Peyer's patch (tissue), 4 donors: ENCODE measurements at regions not wholly inside any gene's neighbourhood (a gene's known extent, or its start where the extent isn't known, plus 50 kb on each side); places are given as distances from the start of the nearest gene placed in this dataset.

Experiments
- DNase-seq, 3 donors: peaks; one replicate each; pipeline ENCODE4 v3.0.0-alpha.2; 2017 to 2019
- H3K27ac ChIP-seq, 4 donors: fragments of 200-600 bp; sonication (generic); one replicate each; pipeline ENCODE4 v1.5.1; 2016 to 2019
- H3K27me3 ChIP-seq, 2 donors: fragments of 200-600 bp; sonication (generic); one replicate each; pipeline ENCODE4 v1.5.1; 2019
- H3K36me3 ChIP-seq, 3 donors: fragments of 200-600 bp; sonication (generic); one replicate each; pipeline ENCODE4 v1.5.1; 2016 to 2019
- H3K4me1 ChIP-seq, 4 donors: fragments of 200-600 bp; sonication (generic); one replicate each; pipeline ENCODE4 v1.5.1; 2016 to 2019
- H3K4me3 ChIP-seq, 4 donors: fragments of 200-600 bp; sonication (generic); 1 replicate in 3 of 4; 2 replicates in 1 of 4; pipeline ENCODE4 v1.5.1; 2016 to 2019; ENCODE audit warnings: mild to moderate bottlenecking in 1 of 4
- H3K9me3 ChIP-seq, 4 donors: fragments of 200-600 bp; sonication (generic); one replicate each; pipeline ENCODE4 v1.5.1; 2016 to 2019; ENCODE audit warnings: mild to moderate bottlenecking in 1 of 4
- POLR2A ChIP-seq, 2 donors: fragments of 450-650 bp; IDR thresholded peaks; one replicate each; pipeline ENCODE4 v1.5.1; 2017; ENCODE audit warnings: antibody characterized with exemption in 2 of 2, mild to moderate bottlenecking in 2 of 2, moderate library complexity in 2 of 2
- TF ChIP-seq, protein P1 (sequence below), 6 experiments: fragments of 450-650 bp in 4 of 6; fragments of 200-600 bp in 2 of 6; sonication (generic) in 1 of 6; IDR thresholded peaks; one replicate each; pipeline ENCODE4 v1.5.1; 2017 to 2019; ENCODE audit warnings: antibody characterized with exemption in 6 of 6, mild to moderate bottlenecking in 3 of 6, moderate library complexity in 1 of 6

DNA sequence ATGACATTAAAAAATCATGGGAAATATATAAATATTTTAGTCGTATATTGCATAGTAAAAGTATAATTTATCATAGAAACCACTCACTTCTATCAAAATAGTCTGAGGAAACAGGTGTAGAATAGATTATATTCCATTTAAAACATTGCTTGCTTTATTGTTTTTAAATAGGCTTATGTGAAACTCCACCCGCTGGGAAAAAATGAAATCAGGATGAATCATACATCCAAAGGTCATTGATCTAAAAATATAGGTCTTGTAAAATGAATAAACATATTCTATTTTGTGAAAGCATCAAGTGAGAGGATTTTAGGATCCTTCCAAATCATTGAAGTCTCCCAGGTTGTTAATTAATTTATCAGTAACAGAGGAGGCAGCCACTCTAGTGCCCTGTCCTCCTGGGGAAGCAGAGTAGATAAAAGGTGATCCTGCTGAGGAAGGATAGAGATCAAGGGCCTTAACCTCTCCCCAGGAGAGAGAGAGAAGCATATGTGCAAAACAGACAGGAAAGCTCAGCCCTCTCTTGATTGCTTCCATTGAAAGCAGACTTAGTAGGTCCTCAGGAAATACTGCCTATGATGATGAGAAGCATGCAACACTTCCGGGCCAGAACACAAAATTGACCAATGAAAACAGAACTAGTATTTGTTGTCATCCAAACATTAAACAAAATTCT is 96.8 kb upstream of the MAP9 start:
- Histone ChIP-seq H3K27me3 (no peaks in the 10 kb centered on the region), H3K4me1 (no peaks in the 10 kb centered on the region), H3K36me3 (no peaks in the 10 kb centered on the region), H3K9me3 (no peaks in the 10 kb centered on the region), H3K4me3 (no peak overlapping the region), H3K27ac (no peak overlapping the region)
- DNase-seq: no peak
- TF ChIP-seq POLR2A (IDR thresholded peaks at IDR 0.05): no peak
- TF ChIP-seq, protein P1, sequence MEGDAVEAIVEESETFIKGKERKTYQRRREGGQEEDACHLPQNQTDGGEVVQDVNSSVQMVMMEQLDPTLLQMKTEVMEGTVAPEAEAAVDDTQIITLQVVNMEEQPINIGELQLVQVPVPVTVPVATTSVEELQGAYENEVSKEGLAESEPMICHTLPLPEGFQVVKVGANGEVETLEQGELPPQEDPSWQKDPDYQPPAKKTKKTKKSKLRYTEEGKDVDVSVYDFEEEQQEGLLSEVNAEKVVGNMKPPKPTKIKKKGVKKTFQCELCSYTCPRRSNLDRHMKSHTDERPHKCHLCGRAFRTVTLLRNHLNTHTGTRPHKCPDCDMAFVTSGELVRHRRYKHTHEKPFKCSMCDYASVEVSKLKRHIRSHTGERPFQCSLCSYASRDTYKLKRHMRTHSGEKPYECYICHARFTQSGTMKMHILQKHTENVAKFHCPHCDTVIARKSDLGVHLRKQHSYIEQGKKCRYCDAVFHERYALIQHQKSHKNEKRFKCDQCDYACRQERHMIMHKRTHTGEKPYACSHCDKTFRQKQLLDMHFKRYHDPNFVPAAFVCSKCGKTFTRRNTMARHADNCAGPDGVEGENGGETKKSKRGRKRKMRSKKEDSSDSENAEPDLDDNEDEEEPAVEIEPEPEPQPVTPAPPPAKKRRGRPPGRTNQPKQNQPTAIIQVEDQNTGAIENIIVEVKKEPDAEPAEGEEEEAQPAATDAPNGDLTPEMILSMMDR (IDR thresholded peaks at IDR 0.05): no peak

DNA sequence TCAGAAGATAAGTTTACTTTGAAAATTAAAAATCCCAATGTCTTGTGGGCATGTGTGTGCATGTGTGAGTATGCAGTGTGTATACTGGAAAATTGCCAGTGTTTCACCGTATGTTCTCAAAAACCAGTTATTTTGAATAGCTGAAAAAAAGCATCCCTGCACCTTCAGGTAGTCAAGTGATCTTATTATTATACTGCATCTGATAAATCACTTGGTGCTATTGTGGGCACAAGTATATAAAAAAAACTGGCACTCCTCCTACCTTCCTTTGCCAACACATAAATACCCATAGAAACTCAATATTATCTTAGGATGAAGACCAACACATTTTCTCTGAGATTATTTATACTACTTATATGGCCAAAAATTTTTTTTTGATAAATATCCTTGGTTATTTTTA is 91.5 kb upstream of the MAP9 start:
- no peak overlapping the region for H3K4me3 ChIP-seq
- TF ChIP-seq, protein P1 (IDR thresholded peaks at IDR 0.05): no peak
- TF ChIP-seq POLR2A (IDR thresholded peaks at IDR 0.05): no peak
- no peaks in the 10 kb centered on the region for H3K36me3 ChIP-seq
- no peaks in the 10 kb centered on the region for H3K9me3 ChIP-seq
- no peaks in the 10 kb centered on the region for H3K4me1 ChIP-seq
- no peak for DNase-seq
- no peaks in the 10 kb centered on the region for H3K27me3 ChIP-seq
- no peak overlapping the region for H3K27ac ChIP-seq

DNA sequence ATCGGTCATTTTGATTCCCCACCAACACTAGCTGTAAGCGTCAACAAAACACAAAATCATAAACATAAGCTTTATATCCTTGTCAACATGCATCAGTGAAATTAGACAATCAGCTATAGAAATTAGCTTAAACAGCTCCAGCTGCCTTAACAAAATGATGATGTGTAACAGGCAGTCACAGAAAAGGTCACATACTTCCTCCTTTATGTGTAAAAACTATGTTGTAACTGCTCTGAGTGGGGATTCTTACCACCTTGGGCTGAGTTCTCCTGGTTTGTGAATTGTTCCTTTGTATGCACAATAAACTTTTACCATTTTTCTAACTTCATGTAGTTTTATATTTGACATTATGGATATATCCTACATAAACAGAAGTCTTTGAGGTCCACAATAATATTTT is 73.9 kb upstream of the MAP9 start:
- no peak for DNase-seq
- no peaks in the 10 kb centered on the region for H3K36me3 ChIP-seq
- H3K4me1 ChIP-seq: no peaks in the 10 kb centered on the region
- H3K27me3 ChIP-seq: no peaks in the 10 kb centered on the region
- no peaks in the 10 kb centered on the region for H3K9me3 ChIP-seq
- H3K27ac ChIP-seq: no peak overlapping the region
- no peak for TF ChIP-seq POLR2A (IDR thresholded peaks at IDR 0.05)
- TF ChIP-seq, protein P1 (IDR thresholded peaks at IDR 0.05): no peak
- no peak overlapping the region for H3K4me3 ChIP-seq

DNA sequence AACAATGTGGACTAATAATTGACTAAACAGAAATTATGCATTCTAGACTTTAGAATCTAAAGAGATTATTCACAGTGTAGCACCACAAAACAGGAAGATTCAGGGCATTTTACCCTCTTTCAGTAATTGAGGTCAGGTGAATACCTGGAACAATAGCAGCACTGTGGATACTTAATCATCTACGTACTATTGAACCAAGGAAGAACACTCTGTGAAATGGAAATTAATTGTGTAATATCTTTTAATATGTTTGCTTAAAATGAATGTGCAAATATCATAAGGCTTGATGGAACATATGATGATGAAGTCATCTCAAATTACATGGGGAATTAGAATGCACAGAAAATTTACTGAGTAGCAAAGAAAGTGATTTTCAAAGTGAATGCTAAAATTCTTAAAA is 68.5 kb upstream of the MAP9 start:
- Histone ChIP-seq H3K27ac (no peak overlapping the region), H3K27me3 (no peaks in the 10 kb centered on the region), H3K36me3 (no peaks in the 10 kb centered on the region), H3K4me3 (no peak overlapping the region), H3K4me1 (no peaks in the 10 kb centered on the region), H3K9me3 (no peaks in the 10 kb centered on the region)
- DNase-seq: no peak
- TF ChIP-seq POLR2A (IDR thresholded peaks at IDR 0.05): no peak
- TF ChIP-seq, protein P1 (IDR thresholded peaks at IDR 0.05): no peak

DNA sequence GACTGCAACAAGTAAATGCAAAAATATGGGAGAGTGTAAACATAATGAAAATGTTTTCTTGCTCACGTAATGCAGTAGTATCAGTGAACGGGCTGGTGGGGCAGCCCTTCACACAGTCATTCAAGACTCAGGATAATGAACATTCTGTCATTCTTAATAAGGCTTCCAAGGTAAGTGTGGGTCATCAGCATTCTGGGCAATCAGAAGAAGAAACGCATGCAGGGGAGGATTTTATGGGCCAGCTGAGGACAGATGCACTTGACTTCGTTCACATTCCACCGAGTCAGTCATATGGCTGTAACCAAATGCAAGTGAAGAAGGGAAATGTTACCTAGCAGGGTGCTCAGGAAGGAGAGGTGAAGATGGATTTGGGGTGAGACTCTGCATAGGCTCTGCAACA is 68.0 kb upstream of the MAP9 start:
- TF ChIP-seq, protein P1 (IDR thresholded peaks at IDR 0.05): no peak
- TF ChIP-seq POLR2A (IDR thresholded peaks at IDR 0.05): no peak

More for the DNA sequence above, 68.0 kb upstream of the MAP9 start:
- Histone ChIP-seq H3K4me3 (no peak overlapping the region), H3K36me3 (no peaks in the 10 kb centered on the region), H3K4me1 (no peaks in the 10 kb centered on the region), H3K27me3 (no peaks in the 10 kb centered on the region), H3K9me3 (no peaks in the 10 kb centered on the region), H3K27ac (no peak overlapping the region)
- no peak for DNase-seq
